ENCODE measurements at regions not wholly inside any gene's neighbourhood (a gene's known extent, or its start where the extent isn't known, plus 50 kb on each side); places are given as distances from the start of the nearest gene placed in this dataset.

DNA sequence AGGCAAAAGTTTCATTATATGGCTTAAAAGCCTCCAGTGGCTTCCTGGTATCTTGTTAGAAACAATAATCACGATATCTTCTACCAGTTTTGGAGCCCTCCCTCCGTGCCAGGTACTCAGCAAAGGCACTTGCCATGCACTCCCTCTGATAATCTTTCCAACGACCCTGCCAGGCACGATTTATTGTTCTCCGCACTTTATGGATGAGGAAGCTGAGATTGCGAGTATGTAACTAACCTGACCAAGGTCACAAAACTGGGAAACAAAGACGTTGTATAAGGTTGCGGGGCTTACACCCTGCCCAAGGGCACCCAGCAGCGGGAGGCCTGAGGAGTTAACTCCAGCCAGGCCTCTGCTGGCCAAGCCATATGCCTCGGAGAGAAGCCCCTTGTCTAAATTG lies 218.1 kb downstream of the SNX19 start:
- intact Hi-C loops (cut with DNase I) = no loop called here
- Histone ChIP-seq H3K4me3 (no peak overlapping the region), H3K27ac (no peak overlapping the region), H3K4me1 (no peaks in the 10 kb centered on the region), H3K27me3 (no peaks in the 10 kb centered on the region), H3K9me3 (peaks cover 0 to 4% (median 0%) of the 10 kb centered on the region in 11 donors), H3K36me3 (no peaks in the 10 kb centered on the region)
- WGBS, 2 donors = 74% methylated on average over 10 of the region's 10 CpGs
- no peak for DNase-seq
- no peak for ATAC-seq
- TF ChIP-seq, protein P1, sequence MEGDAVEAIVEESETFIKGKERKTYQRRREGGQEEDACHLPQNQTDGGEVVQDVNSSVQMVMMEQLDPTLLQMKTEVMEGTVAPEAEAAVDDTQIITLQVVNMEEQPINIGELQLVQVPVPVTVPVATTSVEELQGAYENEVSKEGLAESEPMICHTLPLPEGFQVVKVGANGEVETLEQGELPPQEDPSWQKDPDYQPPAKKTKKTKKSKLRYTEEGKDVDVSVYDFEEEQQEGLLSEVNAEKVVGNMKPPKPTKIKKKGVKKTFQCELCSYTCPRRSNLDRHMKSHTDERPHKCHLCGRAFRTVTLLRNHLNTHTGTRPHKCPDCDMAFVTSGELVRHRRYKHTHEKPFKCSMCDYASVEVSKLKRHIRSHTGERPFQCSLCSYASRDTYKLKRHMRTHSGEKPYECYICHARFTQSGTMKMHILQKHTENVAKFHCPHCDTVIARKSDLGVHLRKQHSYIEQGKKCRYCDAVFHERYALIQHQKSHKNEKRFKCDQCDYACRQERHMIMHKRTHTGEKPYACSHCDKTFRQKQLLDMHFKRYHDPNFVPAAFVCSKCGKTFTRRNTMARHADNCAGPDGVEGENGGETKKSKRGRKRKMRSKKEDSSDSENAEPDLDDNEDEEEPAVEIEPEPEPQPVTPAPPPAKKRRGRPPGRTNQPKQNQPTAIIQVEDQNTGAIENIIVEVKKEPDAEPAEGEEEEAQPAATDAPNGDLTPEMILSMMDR (IDR thresholded peaks at IDR 0.05) = no peak

DNA sequence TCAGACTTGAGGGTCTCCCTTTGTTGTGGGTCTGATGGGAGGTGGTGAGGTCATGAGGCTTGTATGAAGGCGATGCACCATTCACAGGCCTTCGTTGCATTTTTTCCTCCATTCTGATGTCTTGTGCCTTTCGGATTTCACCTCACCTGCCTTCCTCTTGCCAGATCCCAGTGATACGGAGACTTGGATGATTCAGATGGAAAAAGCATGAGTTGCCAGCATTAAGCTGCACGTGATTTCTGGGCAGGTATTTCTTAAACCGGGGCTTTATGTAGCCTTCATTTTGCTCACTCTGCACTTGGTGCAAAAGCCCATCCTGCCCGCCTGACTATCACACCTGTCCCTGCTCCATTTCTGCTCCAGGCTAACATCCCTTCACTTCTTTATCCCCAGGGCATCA lies 216.7 kb downstream of the SNX19 start:
- TF ChIP-seq, protein P1 (IDR thresholded peaks at IDR 0.05) = no peak
- H3K36me3 ChIP-seq = no peaks in the 10 kb centered on the region
- H3K4me1 ChIP-seq = no peaks in the 10 kb centered on the region
- no peaks in the 10 kb centered on the region for H3K27me3 ChIP-seq
- intact Hi-C loops (cut with DNase I) = no loop called here
- 93 to 94% methylated on average over 7 of the region's 7 CpGs for WGBS, 2 donors
- H3K9me3 ChIP-seq = peaks cover 0 to 4% (median 0%) of the 10 kb centered on the region in 11 donors
- no peak for ATAC-seq
- H3K4me3 ChIP-seq = no peak overlapping the region
- no peak overlapping the region for H3K27ac ChIP-seq
- no peak for DNase-seq

DNA sequence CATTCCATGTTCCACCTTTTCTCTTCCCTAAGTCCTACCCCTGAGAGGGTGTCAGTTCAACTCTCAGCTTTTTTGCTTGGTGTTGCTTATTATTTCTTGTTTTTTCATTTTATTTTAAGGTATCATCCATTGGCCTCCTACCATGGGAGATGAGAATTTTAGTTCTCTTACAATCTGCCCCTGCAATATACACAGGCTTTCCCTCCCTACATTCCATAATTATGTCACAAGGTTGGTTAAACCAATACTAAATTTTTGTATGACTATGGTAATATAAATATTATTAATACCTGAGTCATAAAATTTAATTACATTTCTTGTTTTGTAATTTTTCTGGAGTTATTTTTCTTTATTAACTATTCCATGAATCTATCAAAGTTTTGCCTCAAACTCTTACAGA lies 216.2 kb downstream of the SNX19 start:
- no peaks in the 10 kb centered on the region for H3K36me3 ChIP-seq
- intact Hi-C loops (cut with DNase I) = no loop called here
- ATAC-seq = no peak

DNA sequence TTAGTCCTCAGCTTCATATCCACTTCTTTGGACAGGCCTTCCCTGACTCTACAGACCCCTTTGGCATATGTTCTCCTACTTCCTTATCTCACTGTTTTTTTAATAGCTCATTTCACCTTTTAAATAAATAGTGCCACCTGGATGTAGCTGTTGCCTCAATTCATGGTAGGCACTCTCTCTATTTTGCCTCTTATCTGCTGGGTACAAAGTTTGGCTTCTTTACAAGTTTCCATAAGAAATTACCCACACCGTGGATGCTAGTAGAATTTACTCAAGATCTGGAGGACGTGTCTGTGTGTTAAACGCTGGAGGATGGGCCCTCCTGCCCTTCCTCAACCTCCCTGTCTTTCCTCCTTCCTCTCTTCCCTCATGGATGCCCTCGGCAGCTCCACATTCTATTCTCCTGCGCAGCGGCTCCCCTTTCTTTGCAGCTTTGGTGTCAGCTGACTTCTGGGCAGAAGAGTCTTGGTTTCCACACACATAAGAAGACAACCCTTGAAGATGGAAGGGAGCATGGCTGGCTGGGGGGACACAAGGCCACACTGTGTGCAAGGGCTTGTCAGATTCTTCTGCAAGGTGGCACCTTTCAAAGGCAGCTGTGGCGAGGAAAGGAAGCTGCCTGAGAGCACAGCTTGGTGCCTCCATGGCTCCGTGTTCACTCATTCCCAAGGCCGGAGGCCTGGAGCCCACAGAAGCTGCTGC lies 212.6 kb downstream of the SNX19 start:
- DNase-seq (no peak), ATAC-seq (no peak)
- H3K9me3 ChIP-seq = peaks cover 0 to 5% (median 0%) of the 10 kb centered on the region in 11 donors
- H3K27ac ChIP-seq = no peak overlapping the region
- no peak overlapping the region for H3K4me3 ChIP-seq
- TF ChIP-seq, protein P1 (IDR thresholded peaks at IDR 0.05) = no peak
- H3K27me3 ChIP-seq = no peaks in the 10 kb centered on the region
- H3K36me3 ChIP-seq = no peaks in the 10 kb centered on the region
- intact Hi-C loops (cut with DNase I) = no loop called here
- H3K4me1 ChIP-seq = no peaks in the 10 kb centered on the region
- 87 to 88% methylated on average over 9 of the region's 9 CpGs for WGBS, 2 donors

More for the DNA sequence above, 216.2 kb downstream of the SNX19 start:
- TF ChIP-seq, protein P1 (IDR thresholded peaks at IDR 0.05) = no peak
- Histone ChIP-seq H3K9me3 (peaks cover 0 to 4% (median 0%) of the 10 kb centered on the region in 11 donors), H3K27me3 (no peaks in the 10 kb centered on the region), H3K4me3 (no peak overlapping the region), H3K27ac (no peak overlapping the region), H3K4me1 (no peaks in the 10 kb centered on the region)
- DNase-seq = no peak

Data from heart right ventricle (tissue), 16 donors.